AG10803 (cell line): ENCODE measurements at regions not wholly inside any gene's neighbourhood (a gene's known extent, or its start where the extent isn't known, plus 50 kb on each side); places are given as distances from the start of the nearest gene placed in this dataset.
"Not testable (repeated sequence)": the region's sequence is repeated elsewhere in the genome, so short reads cannot be mapped to it uniquely, and the experiment has no call there.

Experiments
- DNase-seq: peaks from one replicate; pipeline ENCODE4 v3.0.0; 2010; ENCODE audit warnings: low read depth
- H3K4me3 ChIP-seq: 2 replicates; pipeline ENCODE4 v1.5.1; 2011; ENCODE audit warnings: mild to moderate bottlenecking, low read length, control low read depth
- CTCF ChIP-seq: conservative IDR thresholded peaks from 2 replicates; pipeline ENCODE4 v1.5.1; 2011; ENCODE audit warnings: mild to moderate bottlenecking, low read length, control low read depth, inconsistent platforms

GRCh38 chr12:74752215-74752614 lies 214.6 kb downstream of the ATXN7L3B start:
- H3K4me3 ChIP-seq: no peak overlapping the region
- no peak for TF ChIP-seq CTCF
- DNase-seq: no peak

GRCh38 chr12:74770552-74770951 lies 232.9 kb downstream of the ATXN7L3B start:
- no peak for DNase-seq
- TF ChIP-seq CTCF: no peak
- no peak overlapping the region for H3K4me3 ChIP-seq

- no peak for DNase-seq
- H3K4me3 ChIP-seq: no peak overlapping the region
- TF ChIP-seq CTCF: no peak
Observed at GRCh38 chr12:74775276-74775675, 237.6 kb downstream of the ATXN7L3B start.

- no peak for DNase-seq
- H3K4me3 ChIP-seq: no peak overlapping the region
- TF ChIP-seq CTCF: no peak
Observed at GRCh38 chr12:74776378-74776777, 238.7 kb downstream of the ATXN7L3B start.

GRCh38 chr12:74780182-74780849 lies 242.7 kb downstream of the ATXN7L3B start:
- TF ChIP-seq CTCF: no peak
- DNase-seq: no peak
- H3K4me3 ChIP-seq: no peak overlapping the region

- DNase-seq, H3K4me3 ChIP-seq: not testable (repeated sequence)
Observed at GRCh38 chr12:74780850-74781241, 243.2 kb downstream of the ATXN7L3B start.

GRCh38 chr12:74781991-74782485 lies 244.4 kb downstream of the ATXN7L3B start:
- no peak for DNase-seq
- no peak overlapping the region for H3K4me3 ChIP-seq
- TF ChIP-seq CTCF: no peak
